ENCODE measurements at regions not wholly inside any gene's neighbourhood (a gene's known extent, or its start where the extent isn't known, plus 50 kb on each side); places are given as distances from the start of the nearest gene placed in this dataset.

DNA sequence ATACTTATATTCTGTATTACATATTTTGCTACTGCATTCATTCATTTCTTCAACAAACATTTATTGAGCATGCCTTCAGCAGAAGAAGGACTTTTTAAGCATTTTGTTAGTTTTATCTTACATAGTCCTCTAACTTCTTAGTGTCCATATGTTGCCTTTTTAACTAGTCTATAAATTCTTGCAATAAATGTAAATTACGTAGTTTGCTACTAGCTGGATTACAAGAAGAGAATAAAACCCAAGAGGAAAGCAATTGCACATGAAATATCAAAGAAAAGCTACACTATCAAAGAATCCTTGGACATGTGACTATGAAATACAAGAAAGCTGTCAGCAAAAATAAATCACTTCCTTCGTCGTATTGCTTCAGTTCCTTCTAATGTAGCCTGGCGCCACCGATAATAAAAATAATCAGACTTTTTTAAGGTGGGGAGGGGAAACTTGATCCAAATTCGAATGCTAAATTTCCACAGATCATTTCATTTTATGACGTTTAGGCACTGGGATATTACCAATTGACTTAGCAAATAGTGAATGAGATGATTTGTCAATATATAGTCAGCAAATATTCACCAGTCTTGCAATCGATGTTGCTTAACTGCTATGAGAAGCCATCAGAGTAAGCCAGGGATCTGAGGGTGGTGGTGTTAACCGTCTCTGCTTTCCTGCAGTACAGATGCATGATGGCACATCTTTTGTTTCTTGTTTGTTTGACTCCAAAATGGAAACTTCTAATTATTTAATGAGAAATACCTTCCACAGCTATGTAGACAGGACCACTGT is 258.7 kb upstream of the EXOC2 start:
- in situ Hi-C loops (cut with MboI): no loop called here
- no TSS peak for BruUV-seq (replicated peaks)
- POLR2A ChIA-PET: no interaction called here
- Histone ChIP-seq H3K4me1 (ENCODE audit: control insufficient read depth, insufficient read depth, low read length) (no peaks in the 10 kb centered on the region), H3K4me2 (ENCODE audit: control insufficient read depth, insufficient read depth) (no peak overlapping the region), H3K9me3 (replicated peaks; ENCODE audit: control insufficient read depth, insufficient read depth, low read length) (no peaks in the 10 kb centered on the region), H3K27ac (ENCODE audit: control insufficient read depth, insufficient read depth) (no peak overlapping the region), H3K9ac (ENCODE audit: control insufficient read depth, insufficient read depth, low read length) (no peak overlapping the region), H3K79me2 (ENCODE audit: control insufficient read depth, insufficient read depth, low read length) (no peaks in the 10 kb centered on the region), H3K36me3 (ENCODE audit: control insufficient read depth in 2 of 2, insufficient read depth in 2 of 2, low read length in 1 of 2) (no peaks in the 10 kb centered on the region), H2AFZ (ENCODE audit: control insufficient read depth, low read depth, low read length) (no peak overlapping the region), H3K27me3 (replicated peaks in 1 of 2; ENCODE audit: control insufficient read depth in 2 of 2, insufficient read depth in 2 of 2, low read length in 1 of 2) (no peaks in the 10 kb centered on the region; a peak in 2 of 4 replicates), H3K4me3 (no peak overlapping the region), H4K20me1 (ENCODE audit: control insufficient read depth, insufficient read depth) (no peaks in the 10 kb centered on the region)
- WGBS (ENCODE audit: insufficient coverage, insufficient replicate concordance, low lambda C conversion rate, missing lambda C conversion rate): 17% methylated on average over 9 of the region's 9 CpGs
- RAD21 ChIA-PET (ENCODE audit: unreplicated experiment): no interaction called here
- CTCF ChIA-PET: interaction anchor here (0.7 kb wide), 1 partner anchor 445 kb away, joined by 3 read pairs; no protein-coding TSS in a partner anchor
- SMC1A ChIA-PET (ENCODE audit: uncharacterized antibody, unreplicated experiment): no interaction called here
- intact Hi-C loops (cut with micrococcal nuclease; ENCODE audit: unreplicated experiment): no loop called here
- no peak for FAIRE-seq
- ATAC-seq: no peak
- DNase-seq (ENCODE audit: low read depth, low spot score): no peak
- TF ChIP-seq ATF7 (IDR thresholded peaks at IDR 0.05; ENCODE audit: low read depth) (no peak), MTA3 (IDR thresholded peaks at IDR 0.05; ENCODE audit: borderline replicate concordance, low read length) (no peak), CHD4 (IDR thresholded peaks at IDR 0.05) (no peak), ZNF274 (IDR thresholded peaks at IDR 0.05; ENCODE audit: insufficient read depth, insufficient read length) (no peak)

DNA sequence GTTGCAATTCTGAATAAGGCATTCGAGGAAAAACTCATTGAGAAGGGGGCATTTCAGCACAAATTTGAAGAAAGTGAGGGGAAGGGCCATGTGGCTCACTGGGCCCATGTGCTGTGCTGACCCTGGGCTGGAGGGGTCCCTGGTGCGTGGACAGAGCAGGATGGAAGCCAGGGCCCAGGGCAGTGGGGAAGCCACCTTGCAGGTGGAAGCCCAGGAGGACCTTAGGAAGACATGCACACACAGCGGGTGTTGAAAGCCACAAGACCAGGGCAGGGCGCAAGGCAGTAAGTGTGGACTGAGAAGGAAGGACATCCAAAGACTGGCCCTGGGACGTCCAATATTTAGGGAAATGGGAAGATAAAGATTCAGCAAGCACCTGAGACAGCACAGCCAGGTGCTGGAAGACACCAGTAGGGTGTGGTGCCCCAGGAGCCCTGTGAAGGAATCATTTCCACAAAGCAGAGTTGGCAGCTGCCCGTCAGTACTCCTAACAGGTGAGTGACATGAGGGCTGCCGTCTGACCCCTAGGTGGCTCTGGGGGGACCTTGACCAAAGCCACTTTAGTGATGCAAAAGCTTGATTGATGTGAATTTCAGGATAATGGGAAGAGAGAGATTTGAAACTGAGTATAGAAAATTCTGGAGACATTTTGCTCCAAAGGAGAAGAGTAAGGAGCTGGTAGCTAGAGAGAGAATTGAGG is 254.4 kb upstream of the EXOC2 start:
- SMC1A ChIA-PET (ENCODE audit: uncharacterized antibody, unreplicated experiment): interaction anchor here (0.6 kb wide), 1 partner anchor 92 kb away, joined by 3 read pairs; no protein-coding TSS in a partner anchor
- no peaks in the 10 kb centered on the region; the same call in 2 of the 3 replicates for H3K9me3 ChIP-seq (replicated peaks; ENCODE audit: control insufficient read depth, insufficient read depth, low read length)
- H3K27me3 ChIP-seq (replicated peaks in 1 of 2; ENCODE audit: control insufficient read depth in 2 of 2, insufficient read depth in 2 of 2, low read length in 1 of 2): no peaks in the 10 kb centered on the region
- no peak for FAIRE-seq
- no peaks in the 10 kb centered on the region for H4K20me1 ChIP-seq (ENCODE audit: control insufficient read depth, insufficient read depth)
- H3K4me3 ChIP-seq: no peak overlapping the region
- CTCF ChIA-PET: no interaction called here
- no peaks in the 10 kb centered on the region for H3K4me1 ChIP-seq (ENCODE audit: control insufficient read depth, insufficient read depth, low read length)
- no peak overlapping the region for H3K4me2 ChIP-seq (ENCODE audit: control insufficient read depth, insufficient read depth)
- in situ Hi-C loops (cut with MboI) (no loop called here), intact Hi-C loops (cut with micrococcal nuclease; ENCODE audit: unreplicated experiment) (no loop called here)
- no peak for ATAC-seq
- no peak for DNase-seq (ENCODE audit: low read depth, low spot score)
- RAD21 ChIA-PET (ENCODE audit: unreplicated experiment): no interaction called here
- no peak overlapping the region for H2AFZ ChIP-seq (ENCODE audit: control insufficient read depth, low read depth, low read length)
- 31% methylated on average over 7 of the region's 7 CpGs for WGBS (ENCODE audit: insufficient coverage, insufficient replicate concordance, low lambda C conversion rate, missing lambda C conversion rate)
- POLR2A ChIA-PET: no interaction called here
- no peaks in the 10 kb centered on the region for H3K79me2 ChIP-seq (ENCODE audit: control insufficient read depth, insufficient read depth, low read length)
- H3K9ac ChIP-seq (ENCODE audit: control insufficient read depth, insufficient read depth, low read length): no peak overlapping the region
- no peak overlapping the region for H3K27ac ChIP-seq (ENCODE audit: control insufficient read depth, insufficient read depth)
- no peaks in the 10 kb centered on the region for H3K36me3 ChIP-seq (ENCODE audit: control insufficient read depth in 2 of 2, insufficient read depth in 2 of 2, low read length in 1 of 2)
- BruUV-seq (replicated peaks): no TSS peak
- no peak for TF ChIP-seq NBN (IDR thresholded peaks at IDR 0.05)
- no peak for TF ChIP-seq MXI1 (IDR thresholded peaks at IDR 0.05; ENCODE audit: low read depth, low read length)
- no peak for TF ChIP-seq FOXM1 (IDR thresholded peaks at IDR 0.05; ENCODE audit: low read depth, low read length)
- TF ChIP-seq NR2C1 (IDR thresholded peaks at IDR 0.05): no peak
- no peak for TF ChIP-seq TCF3 (IDR thresholded peaks at IDR 0.05; ENCODE audit: borderline replicate concordance, insufficient read depth, low read depth, low read length)
- no peak for TF ChIP-seq SMC3 (IDR thresholded peaks at IDR 0.05; ENCODE audit: borderline replicate concordance, low read length)
- no peak for TF ChIP-seq GABPA (IDR thresholded peaks at IDR 0.05; ENCODE audit: low read depth)
- no peak for TF ChIP-seq POLR2AphosphoS5 (IDR thresholded peaks at IDR 0.05; ENCODE audit: low read length)
- no peak for TF ChIP-seq LARP7 (IDR thresholded peaks at IDR 0.05)
- TF ChIP-seq RELA (IDR thresholded peaks at IDR 0.05; ENCODE audit: borderline replicate concordance, partially characterized antibody): no peak
- TF ChIP-seq, protein P1, sequence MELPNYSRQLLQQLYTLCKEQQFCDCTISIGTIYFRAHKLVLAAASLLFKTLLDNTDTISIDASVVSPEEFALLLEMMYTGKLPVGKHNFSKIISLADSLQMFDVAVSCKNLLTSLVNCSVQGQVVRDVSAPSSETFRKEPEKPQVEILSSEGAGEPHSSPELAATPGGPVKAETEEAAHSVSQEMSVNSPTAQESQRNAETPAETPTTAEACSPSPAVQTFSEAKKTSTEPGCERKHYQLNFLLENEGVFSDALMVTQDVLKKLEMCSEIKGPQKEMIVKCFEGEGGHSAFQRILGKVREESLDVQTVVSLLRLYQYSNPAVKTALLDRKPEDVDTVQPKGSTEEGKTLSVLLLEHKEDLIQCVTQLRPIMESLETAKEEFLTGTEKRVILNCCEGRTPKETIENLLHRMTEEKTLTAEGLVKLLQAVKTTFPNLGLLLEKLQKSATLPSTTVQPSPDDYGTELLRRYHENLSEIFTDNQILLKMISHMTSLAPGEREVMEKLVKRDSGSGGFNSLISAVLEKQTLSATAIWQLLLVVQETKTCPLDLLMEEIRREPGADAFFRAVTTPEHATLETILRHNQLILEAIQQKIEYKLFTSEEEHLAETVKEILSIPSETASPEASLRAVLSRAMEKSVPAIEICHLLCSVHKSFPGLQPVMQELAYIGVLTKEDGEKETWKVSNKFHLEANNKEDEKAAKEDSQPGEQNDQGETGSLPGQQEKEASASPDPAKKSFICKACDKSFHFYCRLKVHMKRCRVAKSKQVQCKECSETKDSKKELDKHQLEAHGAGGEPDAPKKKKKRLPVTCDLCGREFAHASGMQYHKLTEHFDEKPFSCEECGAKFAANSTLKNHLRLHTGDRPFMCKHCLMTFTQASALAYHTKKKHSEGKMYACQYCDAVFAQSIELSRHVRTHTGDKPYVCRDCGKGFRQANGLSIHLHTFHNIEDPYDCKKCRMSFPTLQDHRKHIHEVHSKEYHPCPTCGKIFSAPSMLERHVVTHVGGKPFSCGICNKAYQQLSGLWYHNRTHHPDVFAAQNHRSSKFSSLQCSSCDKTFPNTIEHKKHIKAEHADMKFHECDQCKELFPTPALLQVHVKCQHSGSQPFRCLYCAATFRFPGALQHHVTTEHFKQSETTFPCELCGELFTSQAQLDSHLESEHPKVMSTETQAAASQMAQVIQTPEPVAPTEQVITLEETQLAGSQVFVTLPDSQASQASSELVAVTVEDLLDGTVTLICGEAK (IDR thresholded peaks at IDR 0.05; ENCODE audit: borderline replicate concordance): no peak

All from GM12878 (cell line).